Body of pancreas (tissue), 4 donors: ENCODE measurements at regions not wholly inside any gene's neighbourhood (a gene's known extent, or its start where the extent isn't known, plus 50 kb on each side); places are given as distances from the start of the nearest gene placed in this dataset.

ENCODE experiments used
- CTCF ChIP-seq, 7 experiments: fragments of 450-650 bp in 4 of 7; fragments of 200-600 bp in 3 of 7; sonication (generic) in 3 of 7; IDR thresholded peaks; one replicate each; pipeline ENCODE4 v1.5.1; 2016 to 2019; ENCODE audit warnings: antibody characterized with exemption in 7 of 7
- POLR2A ChIP-seq, 3 donors: fragments of 450-650 bp; IDR thresholded peaks; one replicate each; pipeline ENCODE4 v1.6.1; 2016; ENCODE audit warnings: antibody characterized with exemption in 3 of 3, mild to moderate bottlenecking in 2 of 3

- TF ChIP-seq CTCF (IDR thresholded peaks at IDR 0.05) (no peak), POLR2A (IDR thresholded peaks at IDR 0.05) (no peak)
Measured at GRCh38 chr11:29124470-29124869, 892.4 kb downstream of the KCNA4 start.
